ENCODE measurements at regions not wholly inside any gene's neighbourhood (a gene's known extent, or its start where the extent isn't known, plus 50 kb on each side); places are given as distances from the start of the nearest gene placed in this dataset.

DNA sequence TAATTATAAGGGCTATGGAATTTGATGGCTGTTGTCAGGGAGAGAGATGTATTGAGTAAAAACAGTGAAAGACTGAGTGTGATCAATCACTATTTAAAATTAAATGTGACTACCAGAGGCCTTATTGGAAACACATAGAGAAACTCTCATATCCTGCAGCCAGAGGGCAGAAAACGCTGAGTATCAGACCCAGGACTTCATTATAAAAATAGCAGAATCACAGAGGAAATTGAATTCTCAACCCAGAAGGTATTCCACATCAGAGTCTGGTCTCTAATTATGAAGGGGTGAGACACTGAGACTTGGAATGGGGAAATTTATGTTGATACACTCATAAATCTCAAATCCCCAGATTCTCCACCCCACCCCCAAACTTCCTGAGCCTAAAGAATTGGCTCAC is 69.5 kb upstream of the IL6 start:
- DNase-seq (ENCODE audit: low spot score) = no peak

GRCh38 chr7:22655781-22656180 is 71.2 kb upstream of the IL6 start:
- no peak for DNase-seq (ENCODE audit: low spot score)

DNA sequence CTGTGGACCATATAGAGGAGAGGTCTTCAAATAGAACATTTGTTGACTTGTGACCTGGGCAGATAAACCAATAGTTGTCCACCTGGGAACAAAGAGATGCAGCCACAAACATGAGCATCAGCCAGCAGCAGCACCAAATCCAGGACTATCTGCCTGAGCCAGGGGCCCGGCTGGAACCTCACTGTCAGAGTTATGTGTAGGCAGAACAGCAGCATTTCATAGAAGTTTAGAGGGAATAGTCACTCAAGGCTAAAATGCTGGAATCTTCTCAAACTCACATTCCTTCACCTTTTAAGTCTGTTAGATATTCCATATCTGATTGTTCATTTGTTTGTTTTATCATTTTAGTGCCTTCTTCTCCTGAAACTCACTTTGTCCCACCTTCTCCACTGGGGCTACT is 72.2 kb upstream of the IL6 start:
- no peak for DNase-seq (ENCODE audit: low spot score)

- DNase-seq (ENCODE audit: low spot score) = no peak
These were observed 73.0 kb upstream of the IL6 start for GRCh38 chr7:22653951-22654350.

- DNase-seq (ENCODE audit: low spot score) = no peak
These were observed 75.3 kb upstream of the IL6 start for GRCh38 chr7:22651534-22652243.

DNA sequence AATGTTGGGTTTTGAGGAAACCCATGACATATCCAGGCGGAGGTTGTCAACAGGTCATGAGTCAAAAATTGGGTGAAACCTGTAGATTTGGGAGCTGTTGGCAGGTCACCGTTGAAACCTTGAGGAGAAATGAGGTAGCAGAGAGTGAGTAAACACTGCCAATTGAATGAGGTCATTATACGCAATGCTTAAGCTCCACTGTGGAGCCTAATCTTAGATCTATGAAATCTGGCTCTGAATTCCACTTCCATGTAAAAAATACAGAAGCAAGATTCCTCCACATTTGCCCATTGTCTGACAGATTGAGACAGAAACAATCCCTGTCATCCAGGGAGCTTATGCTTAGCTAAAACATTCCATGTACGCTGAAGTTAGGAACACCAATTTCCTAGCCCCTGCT is 76.0 kb upstream of the IL6 start:
- no peak for DNase-seq (ENCODE audit: low spot score)

GRCh38 chr7:22649686-22650085 is 77.3 kb upstream of the IL6 start:
- no peak for DNase-seq (ENCODE audit: low spot score)

- no peak for DNase-seq (ENCODE audit: low spot score)
These were observed 79.3 kb upstream of the IL6 start for GRCh38 chr7:22647451-22648257.

GRCh38 chr7:22645418-22646181 is 81.4 kb upstream of the IL6 start:
- DNase-seq (ENCODE audit: low spot score) = no peak

DNA sequence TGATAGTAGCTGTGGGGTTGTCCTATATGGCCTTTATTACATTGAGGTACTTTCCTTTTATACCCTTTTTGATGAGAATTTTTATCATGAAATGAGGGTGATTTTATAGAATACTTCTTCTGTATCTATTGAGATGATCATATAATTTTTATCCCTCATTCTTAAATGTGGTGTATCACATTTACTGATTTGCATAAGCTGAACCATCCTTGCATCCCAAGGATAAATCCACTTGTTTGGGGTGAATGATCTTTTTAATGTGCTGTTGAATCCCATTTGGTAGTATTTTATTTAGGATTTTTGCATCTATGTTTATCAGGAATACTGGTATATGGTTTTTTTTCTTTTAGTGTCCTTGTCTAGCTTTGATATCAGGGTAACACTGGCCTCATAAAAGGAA is 84.5 kb upstream of the IL6 start:
- no peak for DNase-seq (ENCODE audit: low spot score)

GRCh38 chr7:22640269-22640668 is 86.7 kb upstream of the IL6 start:
- DNase-seq (ENCODE audit: low spot score) = no peak

GRCh38 chr7:22639396-22639795 is 87.6 kb upstream of the IL6 start:
- DNase-seq (ENCODE audit: low spot score) = no peak

GRCh38 chr7:22635349-22635748 is 91.7 kb upstream of the IL6 start:
- DNase-seq (ENCODE audit: low spot score) = no peak

- no peak for DNase-seq (ENCODE audit: low spot score)
These were observed 93.0 kb upstream of the IL6 start for GRCh38 chr7:22633954-22634474.

DNA sequence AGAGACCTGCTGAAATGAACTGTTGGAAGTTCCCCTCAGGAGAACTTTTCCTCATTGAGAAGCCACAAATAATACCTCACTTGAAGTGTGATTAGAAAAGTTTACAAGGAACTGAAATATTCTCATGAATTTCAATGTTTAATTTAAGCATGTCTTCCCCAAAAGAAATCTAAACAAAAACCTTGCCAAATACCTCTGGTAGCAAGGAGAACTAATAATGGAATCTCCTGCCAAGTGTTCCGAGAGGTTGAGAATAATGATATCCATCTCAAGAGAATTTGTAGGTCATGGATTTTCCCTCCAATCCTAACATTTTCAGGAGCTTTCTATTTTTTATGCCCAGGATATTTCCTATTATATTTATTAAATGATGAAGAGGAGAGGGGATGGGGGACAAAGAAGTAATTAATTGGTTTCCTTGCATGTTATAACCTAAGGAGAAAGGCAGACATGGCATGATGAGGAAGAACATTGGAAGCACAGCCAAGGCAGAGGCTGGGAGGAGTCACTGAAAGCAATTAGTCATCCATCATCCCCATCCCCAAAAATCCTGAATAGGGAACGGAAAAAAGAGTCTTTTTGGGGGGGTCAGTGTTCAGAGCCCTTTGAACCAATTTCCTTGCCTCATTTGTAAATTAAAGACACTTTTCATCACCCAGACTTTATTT is 93.6 kb upstream of the IL6 start:
- DNase-seq (ENCODE audit: low spot score) = no peak

GRCh38 chr7:22632674-22633073 is 94.3 kb upstream of the IL6 start:
- DNase-seq (ENCODE audit: low spot score) = no peak

DNA sequence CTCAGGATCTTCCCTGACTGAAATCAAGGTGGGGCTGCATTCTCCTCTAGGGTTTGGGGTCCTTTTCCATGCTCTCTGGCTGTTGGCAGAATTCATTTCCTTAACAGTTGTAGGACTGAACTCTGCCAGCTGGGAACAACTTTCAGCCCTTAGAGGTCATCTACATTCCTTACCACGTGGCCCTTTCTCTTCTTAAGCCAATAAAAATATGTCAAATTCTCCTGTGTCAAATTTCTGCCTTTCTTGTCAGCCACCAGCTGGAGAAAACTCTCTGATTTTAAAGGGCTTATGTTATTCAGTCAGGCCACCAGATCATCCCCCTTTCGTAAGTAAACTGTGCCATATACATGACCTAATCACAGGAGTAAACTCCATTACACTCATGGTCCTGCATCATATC is 95.3 kb upstream of the IL6 start:
- DNase-seq (ENCODE audit: low spot score) = no peak

- DNase-seq (ENCODE audit: low spot score) = no peak
These were observed 96.9 kb upstream of the IL6 start for GRCh38 chr7:22630069-22630468.

DNA sequence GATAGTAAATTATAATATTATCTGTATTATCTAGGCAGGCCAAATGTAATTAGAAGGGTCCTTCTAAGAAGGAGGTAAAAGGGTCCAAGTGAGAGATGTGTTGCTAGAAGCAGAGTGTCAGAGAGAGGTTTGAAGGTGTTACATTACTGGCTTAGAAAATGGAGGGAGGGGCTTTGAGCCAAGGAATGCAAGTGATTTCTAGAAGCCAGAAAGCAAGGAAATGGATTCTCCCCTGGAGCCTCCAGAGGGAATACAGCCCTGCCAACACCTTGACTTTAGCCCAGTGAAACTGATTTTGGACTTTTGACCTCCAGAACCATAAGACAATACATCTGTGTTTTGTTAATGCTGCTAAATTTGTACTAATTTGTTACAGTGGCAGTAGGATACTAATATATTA is 97.9 kb upstream of the IL6 start:
- no peak for DNase-seq (ENCODE audit: low spot score)

DNA sequence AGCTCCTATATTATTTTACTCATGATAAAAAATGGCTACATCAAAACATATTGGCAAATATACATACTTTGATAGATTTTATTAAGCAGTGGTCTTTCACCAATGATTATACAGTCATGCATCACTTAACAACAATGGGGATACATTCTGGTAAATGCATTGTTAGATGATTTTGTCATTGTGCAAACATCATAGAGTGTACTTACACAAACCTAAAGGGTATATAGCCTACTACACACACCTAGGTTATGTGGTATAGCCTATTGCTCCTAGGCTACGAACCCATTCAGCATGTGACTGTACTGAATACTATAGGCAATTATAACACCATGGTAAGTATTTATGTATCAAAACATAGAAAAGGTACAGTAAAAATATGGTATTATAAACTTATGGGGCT is 98.9 kb upstream of the IL6 start:
- DNase-seq (ENCODE audit: low spot score) = no peak

DNA sequence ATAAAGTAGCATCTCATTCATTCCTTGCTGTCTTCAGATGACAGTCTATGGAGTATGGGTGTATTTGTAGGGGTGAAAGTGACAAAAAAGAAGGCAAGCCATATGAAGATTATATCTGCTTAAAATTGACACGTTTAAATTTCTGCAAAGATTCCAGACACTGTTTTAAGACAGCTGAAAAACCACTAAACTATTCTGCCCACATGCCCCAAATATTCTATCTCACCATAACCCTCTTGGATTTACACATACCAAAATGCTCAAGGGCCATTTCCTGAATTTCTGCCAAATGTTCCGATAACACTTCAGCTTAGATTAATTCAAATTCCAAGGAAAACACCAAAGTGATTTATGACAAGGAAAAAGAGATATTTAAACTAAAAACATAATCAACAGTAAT is 99.9 kb upstream of the IL6 start:
- DNase-seq (ENCODE audit: low spot score) = no peak

DNA sequence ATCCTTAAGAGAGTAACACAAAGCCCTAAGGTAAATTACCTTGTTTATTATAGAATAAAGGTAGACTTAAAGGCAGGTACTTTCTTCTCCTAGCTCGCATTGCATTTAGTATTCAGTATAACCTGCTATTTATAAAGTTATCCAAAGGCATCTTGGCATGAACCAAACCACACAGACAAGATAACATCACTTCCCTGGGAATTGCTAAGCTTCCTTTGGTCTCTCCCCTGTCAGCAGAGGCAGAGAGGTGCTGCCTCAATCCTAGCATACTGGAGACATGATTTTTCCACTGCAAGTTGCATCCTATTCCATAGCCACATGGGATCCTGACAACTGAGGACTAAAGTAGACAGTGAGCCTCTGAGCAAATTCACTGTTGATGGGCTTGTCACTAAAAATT is 101.7 kb upstream of the IL6 start:
- DNase-seq (ENCODE audit: low spot score) = no peak
